ENCODE measurements at regions not wholly inside any gene's neighbourhood (a gene's known extent, or its start where the extent isn't known, plus 50 kb on each side); places are given as distances from the start of the nearest gene placed in this dataset.

DNA sequence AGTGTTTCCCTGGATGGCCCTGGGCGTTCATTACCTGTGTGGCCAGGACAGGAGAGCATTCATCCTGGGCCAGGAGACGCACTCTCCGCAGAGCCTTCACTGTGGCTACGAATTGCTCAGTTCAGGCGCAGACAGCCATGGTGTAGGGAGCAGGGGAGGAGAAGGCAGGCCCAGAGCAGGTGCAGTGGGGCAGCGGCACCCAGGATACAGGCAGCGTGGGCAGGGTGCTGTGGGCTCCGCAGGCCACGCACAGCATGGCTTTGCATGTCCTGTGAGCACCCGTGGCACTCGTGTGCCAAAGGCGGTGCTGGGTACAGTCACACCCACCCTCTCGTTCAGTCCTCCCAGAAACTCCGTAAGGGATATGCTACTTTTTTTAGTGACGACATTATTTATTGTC, 124.2 kb upstream of the B3GAT1 start:
- no peak for FAIRE-seq

DNA sequence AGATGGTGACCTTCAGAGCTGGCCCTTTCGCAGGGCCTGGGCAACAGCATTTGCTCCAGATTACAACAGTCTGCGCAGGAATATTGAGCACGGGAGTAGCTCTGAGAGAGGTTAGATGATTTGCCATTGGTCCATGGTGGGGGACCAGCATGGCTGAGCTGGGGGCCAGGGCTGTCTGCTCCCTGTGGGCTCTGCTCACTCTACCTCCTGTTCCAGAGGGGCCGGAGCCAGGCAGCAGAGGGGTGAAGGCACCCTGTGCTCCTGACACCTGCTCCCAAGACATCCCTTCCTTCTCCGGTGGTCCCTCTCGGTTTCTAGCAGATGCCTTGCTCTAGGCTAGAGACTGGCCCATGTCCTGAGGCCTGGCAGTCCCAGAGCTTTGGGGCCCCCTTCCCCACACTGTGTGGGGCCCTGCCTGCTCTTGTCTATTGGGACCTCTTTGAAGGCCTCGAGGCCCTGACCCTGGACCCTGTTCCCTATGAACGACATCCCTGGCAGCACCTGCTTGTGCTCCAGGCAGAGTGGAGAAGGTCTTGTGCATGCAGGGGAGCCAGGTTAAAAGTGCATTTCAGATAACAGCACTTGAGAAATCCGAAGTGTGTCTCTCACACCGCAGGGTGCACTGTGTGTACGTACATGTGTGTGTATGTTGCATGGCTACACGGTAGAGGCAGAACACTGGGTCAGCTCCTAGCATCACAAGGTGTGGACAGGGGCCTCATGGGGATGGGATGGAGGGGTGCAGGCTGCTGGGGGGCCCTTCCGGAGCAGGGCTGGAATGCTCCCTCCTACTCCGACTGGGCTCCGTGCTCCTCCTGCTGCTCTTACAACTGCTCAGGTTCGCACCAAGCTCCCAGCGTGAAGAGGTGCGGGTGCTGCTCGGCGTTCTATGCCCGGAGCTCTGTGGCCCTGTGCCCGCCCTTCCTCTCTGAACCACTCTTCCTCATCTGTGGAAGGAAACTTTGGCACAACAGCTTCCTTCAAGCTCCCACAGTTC, 123.3 kb upstream of the B3GAT1 start:
- no peaks in the 10 kb centered on the region for H3K36me3 Mint-ChIP-seq (ENCODE audit: low read depth, unreplicated experiment)
- peaks cover 4% of the 10 kb centered on the region for H3K9me3 Mint-ChIP-seq (ENCODE audit: unreplicated experiment)
- Histone ChIP-seq H3K9ac (ENCODE audit: low read length) (no peak overlapping the region), H3K79me2 (ENCODE audit: insufficient read depth, low read length) (no peaks in the 10 kb centered on the region), H3K4me3 (ENCODE audit: insufficient read depth, low read depth, low read length) (no peak overlapping the region), H3K27ac (ENCODE audit: low read depth, low read length) (no peak overlapping the region), H4K20me1 (ENCODE audit: insufficient read depth, low read length) (no peaks in the 10 kb centered on the region), H3K4me1 (ENCODE audit: insufficient read depth, low read length) (no peaks in the 10 kb centered on the region), H3K27me3 (ENCODE audit: insufficient read depth, low read length) (no peaks in the 10 kb centered on the region), H3K36me3 (ENCODE audit: insufficient read depth, low read length) (no peaks in the 10 kb centered on the region), H3K9me3 (ENCODE audit: insufficient read depth, low read depth, low read length) (no peaks in the 10 kb centered on the region), H3K4me2 (ENCODE audit: low read length) (no peak overlapping the region), H2AFZ (ENCODE audit: low read depth, low read length) (no peak overlapping the region)
- H3K4me1 Mint-ChIP-seq (ENCODE audit: low read depth, unreplicated experiment) = no peaks in the 10 kb centered on the region
- no peak overlapping the region for H3K4me3 Mint-ChIP-seq (ENCODE audit: unreplicated experiment)
- FAIRE-seq = no peak
- H3K27ac Mint-ChIP-seq (ENCODE audit: unreplicated experiment) = no peak overlapping the region
- H3K27me3 Mint-ChIP-seq (ENCODE audit: low read depth, unreplicated experiment) = peaks cover 62% of the 10 kb centered on the region
- TF ChIP-seq, protein P1, sequence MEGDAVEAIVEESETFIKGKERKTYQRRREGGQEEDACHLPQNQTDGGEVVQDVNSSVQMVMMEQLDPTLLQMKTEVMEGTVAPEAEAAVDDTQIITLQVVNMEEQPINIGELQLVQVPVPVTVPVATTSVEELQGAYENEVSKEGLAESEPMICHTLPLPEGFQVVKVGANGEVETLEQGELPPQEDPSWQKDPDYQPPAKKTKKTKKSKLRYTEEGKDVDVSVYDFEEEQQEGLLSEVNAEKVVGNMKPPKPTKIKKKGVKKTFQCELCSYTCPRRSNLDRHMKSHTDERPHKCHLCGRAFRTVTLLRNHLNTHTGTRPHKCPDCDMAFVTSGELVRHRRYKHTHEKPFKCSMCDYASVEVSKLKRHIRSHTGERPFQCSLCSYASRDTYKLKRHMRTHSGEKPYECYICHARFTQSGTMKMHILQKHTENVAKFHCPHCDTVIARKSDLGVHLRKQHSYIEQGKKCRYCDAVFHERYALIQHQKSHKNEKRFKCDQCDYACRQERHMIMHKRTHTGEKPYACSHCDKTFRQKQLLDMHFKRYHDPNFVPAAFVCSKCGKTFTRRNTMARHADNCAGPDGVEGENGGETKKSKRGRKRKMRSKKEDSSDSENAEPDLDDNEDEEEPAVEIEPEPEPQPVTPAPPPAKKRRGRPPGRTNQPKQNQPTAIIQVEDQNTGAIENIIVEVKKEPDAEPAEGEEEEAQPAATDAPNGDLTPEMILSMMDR (IDR thresholded peaks at IDR 0.05; ENCODE audit: insufficient read depth, low read depth, low read length) = no peak
- TF ChIP-seq EZH2 (IDR thresholded peaks at IDR 0.05; ENCODE audit: insufficient read depth, low read length) = no peak
- no peak for DNase-seq (ENCODE audit: low read depth)

More for the DNA sequence above, 124.2 kb upstream of the B3GAT1 start:
- Histone ChIP-seq H3K36me3 (ENCODE audit: insufficient read depth, low read length) (no peaks in the 10 kb centered on the region), H3K27me3 (ENCODE audit: insufficient read depth, low read length) (no peaks in the 10 kb centered on the region), H3K4me3 (ENCODE audit: insufficient read depth, low read depth, low read length) (no peak overlapping the region), H3K27ac (ENCODE audit: low read depth, low read length) (no peak overlapping the region), H3K79me2 (ENCODE audit: insufficient read depth, low read length) (no peaks in the 10 kb centered on the region), H3K4me2 (ENCODE audit: low read length) (no peak overlapping the region), H3K9ac (ENCODE audit: low read length) (no peak overlapping the region), H3K4me1 (ENCODE audit: insufficient read depth, low read length) (no peaks in the 10 kb centered on the region), H2AFZ (ENCODE audit: low read depth, low read length) (no peak overlapping the region), H4K20me1 (ENCODE audit: insufficient read depth, low read length) (no peaks in the 10 kb centered on the region), H3K9me3 (ENCODE audit: insufficient read depth, low read depth, low read length) (no peaks in the 10 kb centered on the region)
- Mint-ChIP-seq H3K4me3 (ENCODE audit: unreplicated experiment) (no peak overlapping the region), H3K9me3 (ENCODE audit: unreplicated experiment) (peaks cover 10% of the 10 kb centered on the region), H3K4me1 (ENCODE audit: low read depth, unreplicated experiment) (no peaks in the 10 kb centered on the region), H3K27ac (ENCODE audit: unreplicated experiment) (no peak overlapping the region), H3K36me3 (ENCODE audit: low read depth, unreplicated experiment) (no peaks in the 10 kb centered on the region), H3K27me3 (ENCODE audit: low read depth, unreplicated experiment) (peaks cover 58% of the 10 kb centered on the region)
- no peak for TF ChIP-seq EZH2 (IDR thresholded peaks at IDR 0.05; ENCODE audit: insufficient read depth, low read length)
- TF ChIP-seq, protein P1 (IDR thresholded peaks at IDR 0.05; ENCODE audit: insufficient read depth, low read depth, low read length) = no peak
- DNase-seq (ENCODE audit: low read depth) = no peak

DNA sequence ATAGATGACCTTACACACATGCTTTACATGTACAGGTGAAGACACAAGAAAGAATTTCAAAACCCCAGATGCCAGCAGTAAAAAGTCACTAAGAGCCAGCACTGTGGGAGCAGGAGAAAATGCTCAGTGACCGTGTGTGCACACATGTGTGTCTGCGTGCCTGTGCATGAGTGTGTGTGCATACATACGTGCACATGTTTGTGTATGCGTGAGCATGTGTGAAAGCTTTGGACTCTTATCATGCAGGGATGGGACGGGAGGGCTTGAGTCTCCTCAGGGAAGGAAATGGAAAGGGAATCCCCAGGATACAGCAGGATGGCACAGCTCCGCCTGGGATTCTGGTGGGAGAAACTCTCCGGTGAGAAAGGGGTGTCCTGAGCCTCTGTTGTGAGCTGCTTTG, 121.5 kb upstream of the B3GAT1 start:
- H3K4me2 ChIP-seq (ENCODE audit: low read length) = no peak overlapping the region
- H3K9me3 ChIP-seq (ENCODE audit: insufficient read depth, low read depth, low read length) = no peaks in the 10 kb centered on the region
- no peaks in the 10 kb centered on the region for H4K20me1 ChIP-seq (ENCODE audit: insufficient read depth, low read length)
- Mint-ChIP-seq H3K27ac (ENCODE audit: unreplicated experiment) (no peak overlapping the region), H3K36me3 (ENCODE audit: low read depth, unreplicated experiment) (no peaks in the 10 kb centered on the region), H3K9me3 (ENCODE audit: unreplicated experiment) (no peaks in the 10 kb centered on the region), H3K4me1 (ENCODE audit: low read depth, unreplicated experiment) (no peaks in the 10 kb centered on the region), H3K4me3 (ENCODE audit: unreplicated experiment) (no peak overlapping the region), H3K27me3 (ENCODE audit: low read depth, unreplicated experiment) (peaks cover 65% of the 10 kb centered on the region)
- FAIRE-seq = no peak
- no peak overlapping the region for H3K4me3 ChIP-seq (ENCODE audit: insufficient read depth, low read depth, low read length)
- no peak for DNase-seq (ENCODE audit: low read depth)
- H2AFZ ChIP-seq (ENCODE audit: low read depth, low read length) = no peak overlapping the region
- no peak overlapping the region for H3K27ac ChIP-seq (ENCODE audit: low read depth, low read length)
- H3K36me3 ChIP-seq (ENCODE audit: insufficient read depth, low read length) = no peaks in the 10 kb centered on the region
- TF ChIP-seq, protein P1 (IDR thresholded peaks at IDR 0.05; ENCODE audit: insufficient read depth, low read depth, low read length) = no peak
- no peak for TF ChIP-seq EZH2 (IDR thresholded peaks at IDR 0.05; ENCODE audit: insufficient read depth, low read length)
- H3K79me2 ChIP-seq (ENCODE audit: insufficient read depth, low read length) = no peaks in the 10 kb centered on the region
- H3K9ac ChIP-seq (ENCODE audit: low read length) = no peak overlapping the region
- no peaks in the 10 kb centered on the region for H3K4me1 ChIP-seq (ENCODE audit: insufficient read depth, low read length)
- no peaks in the 10 kb centered on the region for H3K27me3 ChIP-seq (ENCODE audit: insufficient read depth, low read length)

Data from astrocyte (in vitro differentiated cells and primary cell).